HFFc6 (cell line): ENCODE measurements at regions not wholly inside any gene's neighbourhood (a gene's known extent, or its start where the extent isn't known, plus 50 kb on each side); places are given as distances from the start of the nearest gene placed in this dataset.

Source experiments
- DNase-seq: peaks from one replicate; pipeline ENCODE4 v3.0.0-alpha.2; 2018
- H3K27ac Mint-ChIP-seq: 2 replicates; pipeline ENCODE4 v1.8.0; 2020; ENCODE audit warnings: mild to moderate bottlenecking, mixed read lengths
- H3K27me3 Mint-ChIP-seq: 2 replicates; pipeline ENCODE4 v1.8.0; 2021; ENCODE audit warnings: mild to moderate bottlenecking, moderate library complexity, mixed read lengths; ENCODE audit not compliant: insufficient read depth
- H3K36me3 Mint-ChIP-seq: 2 replicates; pipeline ENCODE4 v1.8.0; 2021; ENCODE audit warnings: low read depth, mixed read lengths
- H3K4me1 Mint-ChIP-seq: 2 replicates; pipeline ENCODE4 v1.8.0; 2020; ENCODE audit warnings: low read depth, mixed read lengths
- H3K4me3 Mint-ChIP-seq: 2 replicates; pipeline ENCODE4 v1.8.0; 2020; ENCODE audit warnings: mild to moderate bottlenecking, moderate library complexity, mixed read lengths
- H3K9me3 Mint-ChIP-seq: 2 replicates; pipeline ENCODE4 v1.8.0; 2020; ENCODE audit warnings: mild to moderate bottlenecking, mixed read lengths
- TF ChIP-seq, protein P1 (sequence below): fragments of 200-600 bp; sonication (generic); IDR thresholded peaks from 2 replicates; pipeline ENCODE4 v1.5.0; 2021; ENCODE audit warnings: antibody characterized with exemption, mild to moderate bottlenecking

GRCh38 chr12:39011166-39011565, 105.8 kb upstream of the CPNE8 start:
- no peaks in the 10 kb centered on the region for H3K27me3 Mint-ChIP-seq
- TF ChIP-seq, protein P1, sequence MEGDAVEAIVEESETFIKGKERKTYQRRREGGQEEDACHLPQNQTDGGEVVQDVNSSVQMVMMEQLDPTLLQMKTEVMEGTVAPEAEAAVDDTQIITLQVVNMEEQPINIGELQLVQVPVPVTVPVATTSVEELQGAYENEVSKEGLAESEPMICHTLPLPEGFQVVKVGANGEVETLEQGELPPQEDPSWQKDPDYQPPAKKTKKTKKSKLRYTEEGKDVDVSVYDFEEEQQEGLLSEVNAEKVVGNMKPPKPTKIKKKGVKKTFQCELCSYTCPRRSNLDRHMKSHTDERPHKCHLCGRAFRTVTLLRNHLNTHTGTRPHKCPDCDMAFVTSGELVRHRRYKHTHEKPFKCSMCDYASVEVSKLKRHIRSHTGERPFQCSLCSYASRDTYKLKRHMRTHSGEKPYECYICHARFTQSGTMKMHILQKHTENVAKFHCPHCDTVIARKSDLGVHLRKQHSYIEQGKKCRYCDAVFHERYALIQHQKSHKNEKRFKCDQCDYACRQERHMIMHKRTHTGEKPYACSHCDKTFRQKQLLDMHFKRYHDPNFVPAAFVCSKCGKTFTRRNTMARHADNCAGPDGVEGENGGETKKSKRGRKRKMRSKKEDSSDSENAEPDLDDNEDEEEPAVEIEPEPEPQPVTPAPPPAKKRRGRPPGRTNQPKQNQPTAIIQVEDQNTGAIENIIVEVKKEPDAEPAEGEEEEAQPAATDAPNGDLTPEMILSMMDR = no peak
- DNase-seq = no peak
- H3K27ac Mint-ChIP-seq = no peak overlapping the region
- H3K4me1 Mint-ChIP-seq = no peaks in the 10 kb centered on the region
- no peak overlapping the region for H3K4me3 Mint-ChIP-seq
- H3K9me3 Mint-ChIP-seq = peaks cover 52% of the 10 kb centered on the region
- H3K36me3 Mint-ChIP-seq = peaks cover 9% of the 10 kb centered on the region

DNA sequence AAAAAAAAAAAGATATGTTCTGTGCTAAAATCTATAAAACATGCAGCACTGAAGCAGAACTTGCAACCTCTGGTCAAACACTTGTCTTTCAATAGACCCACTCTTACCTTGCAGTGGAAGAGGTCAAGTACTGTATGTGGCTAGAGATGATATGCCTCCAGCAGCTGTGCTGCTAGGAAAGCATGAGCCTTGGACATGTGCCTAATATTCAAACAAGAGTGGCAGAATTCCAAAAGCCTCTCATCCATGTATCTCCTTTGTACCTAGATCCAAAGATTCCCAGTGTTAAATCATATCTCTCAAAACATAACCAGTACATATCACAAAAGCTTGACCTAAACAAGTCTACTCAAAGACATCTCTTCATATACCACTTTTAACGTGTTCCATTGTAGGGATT, 105.0 kb upstream of the CPNE8 start:
- Mint-ChIP-seq H3K27ac (no peak overlapping the region), H3K4me1 (no peaks in the 10 kb centered on the region), H3K9me3 (peaks cover 51% of the 10 kb centered on the region), H3K36me3 (peaks cover 9% of the 10 kb centered on the region), H3K4me3 (no peak overlapping the region), H3K27me3 (no peaks in the 10 kb centered on the region)
- no peak for DNase-seq
- TF ChIP-seq, protein P1 = no peak

GRCh38 chr12:39007619-39008018, 102.2 kb upstream of the CPNE8 start:
- DNase-seq = no peak

GRCh38 chr12:39006286-39006685, 100.9 kb upstream of the CPNE8 start:
- no peak overlapping the region for H3K27ac Mint-ChIP-seq
- peaks cover 41% of the 10 kb centered on the region for H3K9me3 Mint-ChIP-seq
- no peak overlapping the region for H3K4me3 Mint-ChIP-seq
- TF ChIP-seq, protein P1 = no peak
- H3K4me1 Mint-ChIP-seq = no peaks in the 10 kb centered on the region
- no peaks in the 10 kb centered on the region for H3K27me3 Mint-ChIP-seq
- DNase-seq = no peak
- 0 out of 2 replicates have a peak, but pooled peaks cover 4% of the 10 kb centered on the region for H3K36me3 Mint-ChIP-seq

More at GRCh38 chr12:39007619-39008018, 102.2 kb upstream of the CPNE8 start:
- TF ChIP-seq, protein P1 = no peak
- Mint-ChIP-seq H3K4me1 (no peaks in the 10 kb centered on the region), H3K27ac (no peak overlapping the region), H3K9me3 (peaks cover 37% of the 10 kb centered on the region), H3K27me3 (no peaks in the 10 kb centered on the region), H3K4me3 (no peak overlapping the region), H3K36me3 (0 out of 2 replicates have a peak, but pooled peaks cover 4% of the 10 kb centered on the region)

DNA sequence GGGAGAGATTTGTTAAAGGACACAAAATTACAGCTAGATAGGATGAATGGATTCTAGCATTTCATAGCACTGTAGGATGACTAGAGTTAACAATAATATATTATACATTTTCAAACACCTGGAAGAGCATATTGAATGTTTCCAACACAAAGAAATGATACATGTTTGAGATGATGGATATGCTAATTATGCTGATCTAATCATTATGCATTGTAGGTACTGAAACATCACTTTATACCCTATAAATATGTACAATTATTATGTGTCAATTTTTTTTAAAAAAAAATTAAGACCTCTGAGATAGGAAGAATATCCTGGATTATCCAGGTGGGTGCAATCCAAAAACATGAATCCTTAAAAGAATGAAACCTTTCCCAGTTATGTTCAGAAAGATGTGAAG, 100.3 kb upstream of the CPNE8 start:
- no peak overlapping the region for H3K27ac Mint-ChIP-seq
- H3K4me1 Mint-ChIP-seq = no peaks in the 10 kb centered on the region
- H3K27me3 Mint-ChIP-seq = no peaks in the 10 kb centered on the region
- TF ChIP-seq, protein P1 = no peak
- H3K36me3 Mint-ChIP-seq = 0 out of 2 replicates have a peak, but pooled peaks cover 4% of the 10 kb centered on the region
- no peak overlapping the region for H3K4me3 Mint-ChIP-seq
- no peak for DNase-seq
- H3K9me3 Mint-ChIP-seq = peaks cover 45% of the 10 kb centered on the region
